ENCODE measurements at regions not wholly inside any gene's neighbourhood (a gene's known extent, or its start where the extent isn't known, plus 50 kb on each side); places are given as distances from the start of the nearest gene placed in this dataset.

DNA sequence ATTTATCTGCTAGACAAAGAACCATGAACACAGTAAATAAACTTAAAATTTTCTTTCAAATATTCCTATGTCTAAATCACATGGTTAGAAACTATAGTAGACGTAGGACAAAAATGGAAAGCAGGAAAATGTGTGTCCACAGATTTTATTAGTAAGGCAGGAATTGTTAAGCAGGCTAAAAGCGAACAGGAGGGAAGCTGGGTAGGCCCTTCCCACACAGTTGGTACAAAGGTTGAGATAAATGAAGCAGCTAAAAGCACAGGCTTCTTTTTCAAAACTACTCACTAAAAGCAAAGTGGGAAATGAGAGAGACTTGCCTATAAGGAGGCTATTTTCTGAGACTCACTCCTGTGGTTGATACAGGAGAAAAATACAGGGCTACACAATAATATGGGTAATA, 108.1 kb upstream of the PABPC4L start:
- TF ChIP-seq, protein P1, sequence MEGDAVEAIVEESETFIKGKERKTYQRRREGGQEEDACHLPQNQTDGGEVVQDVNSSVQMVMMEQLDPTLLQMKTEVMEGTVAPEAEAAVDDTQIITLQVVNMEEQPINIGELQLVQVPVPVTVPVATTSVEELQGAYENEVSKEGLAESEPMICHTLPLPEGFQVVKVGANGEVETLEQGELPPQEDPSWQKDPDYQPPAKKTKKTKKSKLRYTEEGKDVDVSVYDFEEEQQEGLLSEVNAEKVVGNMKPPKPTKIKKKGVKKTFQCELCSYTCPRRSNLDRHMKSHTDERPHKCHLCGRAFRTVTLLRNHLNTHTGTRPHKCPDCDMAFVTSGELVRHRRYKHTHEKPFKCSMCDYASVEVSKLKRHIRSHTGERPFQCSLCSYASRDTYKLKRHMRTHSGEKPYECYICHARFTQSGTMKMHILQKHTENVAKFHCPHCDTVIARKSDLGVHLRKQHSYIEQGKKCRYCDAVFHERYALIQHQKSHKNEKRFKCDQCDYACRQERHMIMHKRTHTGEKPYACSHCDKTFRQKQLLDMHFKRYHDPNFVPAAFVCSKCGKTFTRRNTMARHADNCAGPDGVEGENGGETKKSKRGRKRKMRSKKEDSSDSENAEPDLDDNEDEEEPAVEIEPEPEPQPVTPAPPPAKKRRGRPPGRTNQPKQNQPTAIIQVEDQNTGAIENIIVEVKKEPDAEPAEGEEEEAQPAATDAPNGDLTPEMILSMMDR (IDR thresholded peaks at IDR 0.05; ENCODE audit: extremely low read depth in 1 of 2, insufficient read depth in 1 of 2, low read depth in 1 of 2, low read length in 2 of 2), result no peak
- no peak for TF ChIP-seq EZH2 (IDR thresholded peaks at IDR 0.05; ENCODE audit: borderline replicate concordance, low read depth, low read length, severe bottlenecking)
- TF ChIP-seq, protein P2, sequence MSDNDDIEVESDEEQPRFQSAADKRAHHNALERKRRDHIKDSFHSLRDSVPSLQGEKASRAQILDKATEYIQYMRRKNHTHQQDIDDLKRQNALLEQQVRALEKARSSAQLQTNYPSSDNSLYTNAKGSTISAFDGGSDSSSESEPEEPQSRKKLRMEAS (IDR thresholded peaks at IDR 0.05; ENCODE audit: insufficient read depth, insufficient read length), result no peak
- no peak for TF ChIP-seq POLR2A (IDR thresholded peaks at IDR 0.05; ENCODE audit: low read depth, low read length)
- TF ChIP-seq POLR2AphosphoS5 (IDR thresholded peaks at IDR 0.05; ENCODE audit: insufficient read depth, low read depth, low read length), result no peak
- no peak for TF ChIP-seq FOS (IDR thresholded peaks at IDR 0.05; ENCODE audit: borderline replicate concordance, insufficient read depth, low read length)
- no peak for TF ChIP-seq JUN (IDR thresholded peaks at IDR 0.05; ENCODE audit: borderline replicate concordance, insufficient read depth, insufficient read length, low read depth)
- TF ChIP-seq MYC (IDR thresholded peaks at IDR 0.05; ENCODE audit: low read depth, low read length), result no peak
